Activated CD4-positive, alpha-beta memory T cell treated with anti-CD3 and anti-CD28 coated beads, Interleukin-2, amount 10 ng/mL, durations not matched to agents 7 days and 5 days (primary cell): ENCODE measurements at regions not wholly inside any gene's neighbourhood (a gene's known extent, or its start where the extent isn't known, plus 50 kb on each side); places are given as distances from the start of the nearest gene placed in this dataset.

Experiments used
- CTCF ChIA-PET: fragments of 350-600 bp; sonication (Branson Sonifier 250); formaldehyde crosslinking; loops from one replicate; lab custom pipeline; 2021; ENCODE audit warnings: antibody characterized with exemption, inconsistent platforms; lab: Charles Lee
- POLR2A ChIA-PET: fragments of 350-600 bp; sonication (Branson Sonifier 250); formaldehyde crosslinking; loops from one replicate; lab custom pipeline; 2021; ENCODE audit warnings: antibody characterized with exemption; lab: Charles Lee
- DNase-seq: peaks from one replicate; pipeline ENCODE4 v3.0.0-alpha.2; 2020
- H3K27ac Mint-ChIP-seq: one replicate; pipeline ENCODE4 v1.8.0; 2021; ENCODE audit warnings: mild to moderate bottlenecking, mixed read lengths
- H3K27me3 Mint-ChIP-seq: one replicate; pipeline ENCODE4 v1.8.0; 2021; ENCODE audit warnings: mixed read lengths
- H3K36me3 Mint-ChIP-seq: one replicate; pipeline ENCODE4 v1.8.0; 2021; ENCODE audit warnings: low read depth, mixed read lengths
- H3K4me1 Mint-ChIP-seq: one replicate; pipeline ENCODE4 v1.8.0; 2021; ENCODE audit warnings: mixed read lengths
- H3K4me3 Mint-ChIP-seq: one replicate; pipeline ENCODE4 v1.8.0; 2021; ENCODE audit warnings: mild to moderate bottlenecking, mixed read lengths
- H3K9me3 Mint-ChIP-seq: one replicate; pipeline ENCODE4 v1.8.0; 2021; ENCODE audit warnings: mixed read lengths

DNA sequence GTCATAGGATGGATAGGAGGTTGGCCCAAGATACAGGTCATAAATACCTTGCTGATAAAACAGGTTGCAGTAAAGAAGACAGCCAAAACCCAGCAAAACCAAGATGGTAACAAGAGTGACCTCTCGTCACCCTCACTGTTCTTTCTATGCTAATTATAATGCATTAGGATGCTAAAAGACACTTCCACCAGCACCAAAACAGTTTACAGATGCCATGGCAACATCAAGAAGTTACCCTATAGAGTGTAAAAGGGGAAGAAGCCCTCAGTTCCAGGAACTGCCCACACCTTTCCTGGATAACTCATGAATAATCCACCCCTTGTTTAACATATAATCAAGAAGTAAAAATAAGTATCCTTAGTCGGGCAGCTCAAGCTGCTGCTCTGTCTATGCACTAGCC lies 671.9 kb downstream of the PTPRC start:
- no peak for DNase-seq
- Mint-ChIP-seq H3K4me3 (no peak overlapping the region), H3K27me3 (peaks cover 31% of the 10 kb centered on the region), H3K9me3 (no peaks in the 10 kb centered on the region), H3K4me1 (peaks cover 5% of the 10 kb centered on the region), H3K27ac (no peak overlapping the region), H3K36me3 (no peaks in the 10 kb centered on the region)
- ChIA-PET CTCF (no interaction called here), POLR2A (no interaction called here)

DNA sequence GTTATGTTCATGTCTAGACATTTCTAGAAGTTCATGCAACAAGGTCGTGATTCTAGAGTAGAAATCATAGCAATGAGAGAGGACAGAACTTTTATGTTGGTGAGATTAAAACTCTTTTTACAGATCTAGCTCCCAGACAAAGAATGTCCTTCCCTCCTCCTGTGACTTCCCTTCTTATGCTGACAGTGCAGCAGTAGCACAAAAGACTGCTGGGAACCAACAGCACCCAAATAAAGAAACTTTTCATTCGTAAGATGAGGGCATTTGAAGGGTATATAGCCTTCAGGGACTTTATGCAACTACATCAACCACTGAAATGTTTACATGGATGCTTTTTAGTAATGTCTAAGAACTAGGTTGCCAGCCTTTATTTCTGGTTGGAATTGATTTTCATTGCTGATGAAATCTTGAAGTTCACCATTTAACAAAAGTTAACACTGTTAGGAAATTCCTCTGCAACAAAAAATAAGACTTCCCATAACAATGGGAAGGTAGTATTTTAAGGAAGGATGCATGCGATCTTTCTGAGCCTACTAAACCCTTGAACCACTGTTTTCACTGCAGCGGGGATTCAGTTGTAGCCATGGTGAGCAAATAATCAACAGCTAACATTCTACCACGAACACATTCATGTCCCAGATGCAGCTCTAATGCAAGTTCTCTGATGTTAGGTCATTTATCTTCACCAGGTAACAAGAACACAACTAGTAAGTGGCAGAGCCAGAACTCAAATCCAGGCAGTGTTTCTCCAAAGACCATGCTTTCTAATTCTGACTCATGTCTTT lies 672.8 kb downstream of the PTPRC start:
- H3K27me3 Mint-ChIP-seq, result peaks cover 27% of the 10 kb centered on the region
- DNase-seq, result no peak
- H3K4me3 Mint-ChIP-seq, result no peak overlapping the region
- no peak overlapping the region for H3K27ac Mint-ChIP-seq
- no peaks in the 10 kb centered on the region for H3K36me3 Mint-ChIP-seq
- POLR2A ChIA-PET, result no interaction called here
- peaks cover 5% of the 10 kb centered on the region for H3K4me1 Mint-ChIP-seq
- no peaks in the 10 kb centered on the region for H3K9me3 Mint-ChIP-seq
- CTCF ChIA-PET, result no interaction called here

DNA sequence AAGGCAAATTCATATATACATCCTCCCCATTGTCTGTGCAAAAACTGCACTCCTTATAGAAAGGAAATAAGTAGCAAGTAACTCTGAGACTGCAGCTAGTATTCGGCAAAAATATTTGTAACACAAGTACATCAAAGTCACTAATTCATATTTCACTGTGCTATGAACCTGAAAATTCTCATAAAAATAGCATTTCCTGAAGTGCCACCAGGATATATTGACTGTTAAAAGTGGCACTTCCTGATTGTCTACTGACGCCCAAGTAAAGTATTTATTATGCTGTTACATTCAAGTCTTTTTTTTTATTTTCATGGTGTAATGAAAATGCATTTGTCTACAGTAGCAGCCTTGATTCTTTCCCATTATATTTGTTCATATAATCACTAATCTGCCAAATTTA lies 673.8 kb downstream of the PTPRC start:
- POLR2A ChIA-PET, result no interaction called here
- Mint-ChIP-seq H3K9me3 (no peaks in the 10 kb centered on the region), H3K4me3 (no peak overlapping the region), H3K36me3 (no peaks in the 10 kb centered on the region), H3K27ac (no peak overlapping the region), H3K27me3 (peaks cover 29% of the 10 kb centered on the region), H3K4me1 (peaks cover 5% of the 10 kb centered on the region)
- no peak for DNase-seq
- CTCF ChIA-PET, result no interaction called here

DNA sequence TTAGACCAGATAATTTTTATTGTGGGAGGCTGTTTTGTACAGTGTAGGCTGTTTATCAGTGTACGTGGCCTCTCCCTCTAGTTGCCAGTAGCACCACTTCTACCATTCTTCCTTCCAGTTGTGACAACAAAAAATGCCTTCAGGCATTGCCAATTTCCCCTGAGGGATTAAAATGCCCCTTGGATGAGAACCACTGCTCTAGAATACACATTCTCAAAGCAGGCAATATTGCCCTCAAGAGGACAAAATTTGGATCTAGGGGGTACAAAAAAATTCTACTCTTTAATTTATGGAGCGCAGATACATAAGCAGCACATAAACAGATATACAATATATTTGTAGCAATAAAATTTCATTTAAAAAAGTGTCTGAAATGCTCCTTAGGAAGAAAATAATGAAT lies 674.6 kb downstream of the PTPRC start:
- POLR2A ChIA-PET, result no interaction called here
- CTCF ChIA-PET, result no interaction called here
- no peak for DNase-seq
- Mint-ChIP-seq H3K27me3 (peaks cover 23% of the 10 kb centered on the region), H3K36me3 (no peaks in the 10 kb centered on the region), H3K27ac (no peak overlapping the region), H3K9me3 (no peaks in the 10 kb centered on the region), H3K4me3 (no peak overlapping the region), H3K4me1 (peaks cover under 1% of the 10 kb centered on the region)

DNA sequence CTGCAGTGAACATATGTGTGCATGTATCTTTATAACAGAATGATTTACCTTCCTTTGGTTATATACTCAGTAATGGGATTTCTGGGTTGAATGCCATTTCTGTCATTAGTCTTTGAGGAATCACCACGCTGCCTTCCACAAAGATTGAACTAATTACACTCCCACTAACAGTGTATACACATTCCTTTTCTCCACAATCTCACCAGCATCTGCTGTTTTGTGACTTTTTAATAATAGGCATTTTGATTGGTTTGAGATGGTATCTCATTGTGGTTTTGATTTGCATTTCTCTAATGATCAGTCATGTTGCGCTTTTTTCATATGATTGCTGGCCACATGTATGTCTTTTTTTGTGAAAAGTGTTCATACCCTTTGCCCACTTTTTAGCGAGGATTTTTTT lies 680.5 kb downstream of the PTPRC start:
- CTCF ChIA-PET, result no interaction called here
- Mint-ChIP-seq H3K27ac (no peak overlapping the region), H3K27me3 (peaks cover 2% of the 10 kb centered on the region), H3K4me3 (no peak overlapping the region), H3K4me1 (no peaks in the 10 kb centered on the region), H3K9me3 (no peaks in the 10 kb centered on the region), H3K36me3 (no peaks in the 10 kb centered on the region)
- POLR2A ChIA-PET, result no interaction called here
- no peak for DNase-seq

DNA sequence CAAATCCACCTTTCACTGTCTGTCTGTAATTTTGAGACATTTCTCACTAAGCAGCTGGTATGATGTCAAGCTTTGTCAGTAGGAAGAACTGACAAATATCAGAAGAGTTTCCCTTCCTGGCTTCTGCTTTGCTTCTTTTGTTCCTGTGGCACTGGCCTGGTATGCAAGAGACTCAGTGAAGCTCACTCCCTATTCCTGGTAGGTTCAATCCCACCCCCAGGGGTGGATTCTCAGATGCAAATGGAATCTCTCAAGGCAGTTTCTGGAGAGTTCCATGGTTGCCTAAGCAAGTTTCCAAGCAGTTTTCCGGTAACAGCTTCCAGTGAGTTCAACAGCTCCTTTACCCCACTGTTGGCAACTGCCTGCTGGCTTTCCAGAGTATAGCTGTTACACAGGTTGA lies 683.4 kb downstream of the PTPRC start:
- CTCF ChIA-PET, result no interaction called here
- Mint-ChIP-seq H3K27me3 (peaks cover 2% of the 10 kb centered on the region), H3K27ac (no peak overlapping the region), H3K4me1 (no peaks in the 10 kb centered on the region), H3K9me3 (peaks cover 3% of the 10 kb centered on the region), H3K4me3 (no peak overlapping the region), H3K36me3 (no peaks in the 10 kb centered on the region)
- POLR2A ChIA-PET, result no interaction called here
- no peak for DNase-seq

DNA sequence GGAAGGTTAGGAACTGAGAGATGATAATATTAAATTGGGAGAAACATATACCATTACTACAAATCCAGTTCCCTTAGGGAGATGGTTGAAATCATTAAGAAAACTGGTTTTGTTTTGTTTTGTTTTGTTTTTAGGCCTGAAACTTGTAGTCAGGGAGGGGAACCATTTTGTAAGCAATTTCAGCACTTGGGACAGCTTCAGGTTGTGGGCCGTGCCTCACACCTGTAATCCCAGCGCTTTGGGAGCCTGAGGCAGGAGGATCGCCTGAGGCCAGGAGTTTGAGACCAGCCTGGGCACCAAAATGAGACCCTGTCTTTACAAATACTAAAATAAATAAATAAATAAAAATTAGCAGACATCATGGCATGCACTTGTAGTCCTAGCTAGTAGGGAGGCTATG lies 694.3 kb upstream of the NR5A2 start:
- no peaks in the 10 kb centered on the region for H3K27me3 Mint-ChIP-seq
- no peak overlapping the region for H3K4me3 Mint-ChIP-seq
- POLR2A ChIA-PET, result no interaction called here
- no peaks in the 10 kb centered on the region for H3K4me1 Mint-ChIP-seq
- no peaks in the 10 kb centered on the region for H3K36me3 Mint-ChIP-seq
- CTCF ChIA-PET, result no interaction called here
- no peaks in the 10 kb centered on the region for H3K9me3 Mint-ChIP-seq
- DNase-seq, result no peak
- no peak overlapping the region for H3K27ac Mint-ChIP-seq

DNA sequence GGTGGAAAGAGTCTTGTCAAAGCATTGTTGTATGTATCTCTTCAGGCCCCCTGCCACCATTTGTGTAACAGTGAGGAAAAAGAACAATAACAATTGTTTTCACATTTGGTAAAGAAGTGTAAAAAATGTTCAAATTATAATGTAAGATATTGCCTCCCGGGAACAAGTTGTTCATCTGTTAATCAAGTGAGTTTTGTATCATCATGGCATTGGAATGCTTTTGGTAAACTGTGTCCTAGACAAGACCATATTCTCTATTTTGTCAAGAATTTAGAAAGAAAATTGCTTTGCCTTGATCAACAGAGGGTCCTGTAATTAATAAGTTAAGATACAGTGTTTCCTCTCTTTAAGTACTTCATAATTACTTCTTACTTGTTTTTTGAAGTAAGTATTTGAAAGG lies 692.0 kb upstream of the NR5A2 start:
- H3K36me3 Mint-ChIP-seq, result no peaks in the 10 kb centered on the region
- POLR2A ChIA-PET, result no interaction called here
- peaks cover 16% of the 10 kb centered on the region for H3K27me3 Mint-ChIP-seq
- no peak overlapping the region for H3K27ac Mint-ChIP-seq
- H3K4me1 Mint-ChIP-seq, result no peaks in the 10 kb centered on the region
- H3K4me3 Mint-ChIP-seq, result no peak overlapping the region
- CTCF ChIA-PET, result no interaction called here
- DNase-seq, result no peak
- peaks cover 2% of the 10 kb centered on the region for H3K9me3 Mint-ChIP-seq

DNA sequence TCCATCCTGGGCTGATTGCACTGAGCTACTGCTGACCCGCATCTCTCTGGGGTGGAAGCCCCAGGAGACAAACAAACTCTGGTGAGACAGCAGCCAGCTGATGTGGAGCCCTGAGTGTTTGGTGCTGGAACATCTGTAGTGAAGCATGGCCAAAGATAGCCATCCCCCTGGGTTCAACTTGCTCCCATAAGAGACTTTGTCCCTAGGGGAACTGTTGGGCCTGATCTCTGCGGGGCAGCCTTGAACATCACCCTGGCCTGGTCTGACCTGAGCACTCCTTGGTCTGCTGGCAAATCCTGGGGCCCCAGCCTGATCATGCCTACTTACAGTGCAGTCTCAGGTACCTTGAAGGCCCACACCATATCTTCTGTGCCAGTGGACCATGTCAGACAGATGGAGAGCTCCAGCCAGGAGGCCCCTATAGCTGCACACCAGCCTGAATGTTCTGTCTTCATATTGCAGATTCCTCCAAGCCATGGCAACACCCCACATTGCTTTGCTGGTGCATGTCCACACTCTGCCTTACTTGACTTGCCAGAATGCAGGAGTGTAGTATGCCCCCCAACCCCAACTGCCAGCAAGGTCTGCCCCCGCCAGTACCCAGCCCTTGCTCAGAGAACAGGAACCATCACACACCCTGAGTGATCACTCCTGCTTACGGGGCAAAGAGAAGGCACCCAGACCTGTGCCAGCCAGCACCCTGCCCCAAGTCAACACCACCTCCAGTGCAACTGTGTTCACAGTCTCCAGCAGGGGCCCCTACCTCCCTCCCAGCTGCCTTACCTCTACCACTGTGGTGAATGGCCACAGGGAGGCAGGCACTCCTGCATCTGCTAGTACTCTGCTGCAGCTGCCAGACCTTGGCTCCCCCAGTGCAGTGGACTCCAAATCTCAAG lies 690.5 kb upstream of the NR5A2 start:
- CTCF ChIA-PET, result no interaction called here
- no peak overlapping the region for H3K27ac Mint-ChIP-seq
- no peaks in the 10 kb centered on the region for H3K36me3 Mint-ChIP-seq

DNA sequence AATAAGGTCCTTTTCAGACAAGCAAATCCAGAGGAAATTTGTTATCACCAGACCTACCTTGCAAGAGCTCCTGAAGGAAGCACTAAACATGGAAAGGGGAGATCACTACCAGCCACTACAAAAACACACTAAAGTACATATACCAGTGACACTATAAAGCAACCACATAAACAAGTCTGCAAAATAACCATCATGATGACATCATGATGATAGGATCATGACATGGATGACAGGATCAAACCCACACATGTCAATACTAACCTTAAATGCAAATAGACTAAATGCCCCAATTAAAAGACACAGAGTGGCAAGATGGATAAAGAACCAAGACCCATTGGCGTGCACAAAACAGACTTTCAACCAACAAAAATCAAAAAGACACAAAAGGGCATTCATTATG lies 688.8 kb upstream of the NR5A2 start:
- DNase-seq, result no peak
- Mint-ChIP-seq H3K9me3 (peaks cover 3% of the 10 kb centered on the region), H3K4me3 (no peak overlapping the region), H3K4me1 (no peaks in the 10 kb centered on the region), H3K27me3 (peaks cover 23% of the 10 kb centered on the region), H3K36me3 (no peaks in the 10 kb centered on the region), H3K27ac (no peak overlapping the region)
- POLR2A ChIA-PET, result no interaction called here
- CTCF ChIA-PET, result no interaction called here

More for the DNA sequence above, 690.5 kb upstream of the NR5A2 start:
- POLR2A ChIA-PET, result no interaction called here
- peaks cover 3% of the 10 kb centered on the region for H3K9me3 Mint-ChIP-seq
- H3K27me3 Mint-ChIP-seq, result peaks cover 20% of the 10 kb centered on the region
- H3K4me3 Mint-ChIP-seq, result no peak overlapping the region
- DNase-seq, result no peak
- H3K4me1 Mint-ChIP-seq, result no peaks in the 10 kb centered on the region

DNA sequence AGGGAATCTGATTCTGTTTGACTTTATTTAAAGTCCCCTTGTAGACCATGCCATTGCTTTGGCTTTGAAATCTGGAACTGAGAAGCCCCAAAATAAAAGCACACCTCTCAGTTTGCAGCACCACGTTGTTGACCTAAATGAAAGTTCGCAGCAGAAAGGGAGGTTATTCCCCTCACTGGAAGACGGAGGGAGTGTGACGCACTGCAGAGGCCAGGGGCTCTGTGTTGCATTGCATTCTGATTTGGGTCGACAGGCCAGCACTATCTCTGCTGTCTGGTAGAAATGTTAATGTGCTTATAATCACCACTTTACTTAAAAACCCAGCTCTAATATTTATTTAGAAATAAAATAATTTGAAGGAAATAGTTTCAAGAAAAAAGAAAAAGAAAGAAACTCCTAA lies 675.2 kb upstream of the NR5A2 start:
- POLR2A ChIA-PET, result no interaction called here
- CTCF ChIA-PET, result no interaction called here

DNA sequence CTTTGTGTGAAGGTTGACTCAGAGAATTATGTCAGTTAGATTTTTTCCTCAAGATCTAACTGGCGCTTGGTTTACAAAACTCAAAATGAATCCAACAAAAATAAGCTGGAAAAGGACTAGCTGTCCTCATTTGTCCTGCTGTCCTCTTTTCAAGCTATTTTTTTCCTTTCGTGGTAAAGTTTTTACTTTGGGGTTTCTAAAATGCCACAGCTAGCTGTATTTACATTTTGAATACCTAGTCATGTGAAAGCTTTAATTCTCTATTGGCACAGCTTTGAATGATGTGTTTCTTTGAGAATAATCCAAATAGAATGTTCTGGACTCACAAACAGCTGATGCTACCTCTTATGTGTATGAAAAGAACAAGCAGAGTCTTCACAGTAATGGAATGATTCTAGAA lies 673.6 kb upstream of the NR5A2 start:
- Mint-ChIP-seq H3K27me3 (peaks cover 1% of the 10 kb centered on the region), H3K9me3 (peaks cover 6% of the 10 kb centered on the region), H3K36me3 (no peaks in the 10 kb centered on the region), H3K27ac (no peak overlapping the region), H3K4me1 (no peaks in the 10 kb centered on the region), H3K4me3 (no peak overlapping the region)
- POLR2A ChIA-PET, result no interaction called here
- CTCF ChIA-PET, result no interaction called here
- DNase-seq, result no peak

More for the DNA sequence above, 675.2 kb upstream of the NR5A2 start:
- H3K4me1 Mint-ChIP-seq, result no peaks in the 10 kb centered on the region
- no peak overlapping the region for H3K27ac Mint-ChIP-seq
- H3K4me3 Mint-ChIP-seq, result no peak overlapping the region
- H3K27me3 Mint-ChIP-seq, result peaks cover 2% of the 10 kb centered on the region
- DNase-seq, result no peak
- peaks cover 7% of the 10 kb centered on the region for H3K9me3 Mint-ChIP-seq
- H3K36me3 Mint-ChIP-seq, result no peaks in the 10 kb centered on the region

DNA sequence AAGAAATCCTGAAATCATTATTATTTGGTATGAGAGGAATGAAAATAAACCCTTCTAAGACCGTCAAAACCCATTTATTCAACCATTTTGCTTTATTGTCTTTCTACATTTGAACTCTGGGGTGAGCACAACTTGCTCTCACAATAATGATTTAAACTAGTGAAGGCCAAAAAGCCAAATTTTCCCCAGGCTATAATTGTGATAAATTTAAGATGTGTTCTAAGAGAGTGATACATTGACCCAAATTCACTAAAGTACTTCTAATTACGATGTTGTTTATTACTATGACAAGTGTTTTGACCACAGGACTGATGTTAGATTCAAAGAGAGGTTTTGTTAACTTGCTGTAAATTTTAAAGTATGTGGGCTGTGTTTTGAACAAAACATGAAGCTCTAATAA lies 670.9 kb upstream of the NR5A2 start:
- H3K27me3 Mint-ChIP-seq, result no peaks in the 10 kb centered on the region
- H3K36me3 Mint-ChIP-seq, result no peaks in the 10 kb centered on the region
- no peak overlapping the region for H3K27ac Mint-ChIP-seq
- POLR2A ChIA-PET, result no interaction called here
- H3K4me3 Mint-ChIP-seq, result no peak overlapping the region
- DNase-seq, result no peak
- CTCF ChIA-PET, result no interaction called here
- H3K4me1 Mint-ChIP-seq, result no peaks in the 10 kb centered on the region
- H3K9me3 Mint-ChIP-seq, result peaks cover 4% of the 10 kb centered on the region
